ENCODE measurements at regions not wholly inside any gene's neighbourhood (a gene's known extent, or its start where the extent isn't known, plus 50 kb on each side); places are given as distances from the start of the nearest gene placed in this dataset.

DNA sequence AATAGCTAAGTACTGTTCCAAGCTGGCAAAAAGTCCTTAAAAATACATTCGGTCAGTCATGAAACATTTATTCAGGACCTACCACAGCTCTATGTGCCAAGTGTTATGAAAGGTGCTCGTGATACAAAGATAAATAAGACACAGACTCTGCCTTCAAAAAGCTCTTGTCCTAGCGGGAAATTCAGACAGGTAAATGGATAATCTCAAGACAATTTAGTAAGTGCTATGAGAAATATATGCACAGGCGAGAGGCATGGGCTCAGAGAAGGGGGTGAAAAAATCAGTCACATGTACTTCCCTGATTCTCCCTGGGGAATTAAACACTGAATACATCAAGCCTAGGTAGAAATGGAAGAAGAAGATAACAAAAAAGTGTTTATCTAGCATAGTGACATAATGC is 49.8 kb upstream of the HEY2 start:
- TF ChIP-seq JUN (IDR thresholded peaks at IDR 0.05; ENCODE audit: low read depth, low read length) (no peak), TAF1 (IDR thresholded peaks at IDR 0.05; ENCODE audit: low read depth, low read length) (no peak), ZNF274 (IDR thresholded peaks at IDR 0.05; ENCODE audit: borderline replicate concordance, extremely low read depth, low read length) (no peak)
- TF ChIP-seq, protein P1, sequence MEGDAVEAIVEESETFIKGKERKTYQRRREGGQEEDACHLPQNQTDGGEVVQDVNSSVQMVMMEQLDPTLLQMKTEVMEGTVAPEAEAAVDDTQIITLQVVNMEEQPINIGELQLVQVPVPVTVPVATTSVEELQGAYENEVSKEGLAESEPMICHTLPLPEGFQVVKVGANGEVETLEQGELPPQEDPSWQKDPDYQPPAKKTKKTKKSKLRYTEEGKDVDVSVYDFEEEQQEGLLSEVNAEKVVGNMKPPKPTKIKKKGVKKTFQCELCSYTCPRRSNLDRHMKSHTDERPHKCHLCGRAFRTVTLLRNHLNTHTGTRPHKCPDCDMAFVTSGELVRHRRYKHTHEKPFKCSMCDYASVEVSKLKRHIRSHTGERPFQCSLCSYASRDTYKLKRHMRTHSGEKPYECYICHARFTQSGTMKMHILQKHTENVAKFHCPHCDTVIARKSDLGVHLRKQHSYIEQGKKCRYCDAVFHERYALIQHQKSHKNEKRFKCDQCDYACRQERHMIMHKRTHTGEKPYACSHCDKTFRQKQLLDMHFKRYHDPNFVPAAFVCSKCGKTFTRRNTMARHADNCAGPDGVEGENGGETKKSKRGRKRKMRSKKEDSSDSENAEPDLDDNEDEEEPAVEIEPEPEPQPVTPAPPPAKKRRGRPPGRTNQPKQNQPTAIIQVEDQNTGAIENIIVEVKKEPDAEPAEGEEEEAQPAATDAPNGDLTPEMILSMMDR (IDR thresholded peaks at IDR 0.05; ENCODE audit: control extremely low read depth in 1 of 3, insufficient read depth in 1 of 3, low read depth in 1 of 3, low read length in 3 of 3), result no peak

All from H1 (cell line).